Stimulated activated CD4-positive, alpha-beta T cell treated with anti-CD3 and anti-CD28 coated beads, Interleukin-1b, Interleukin-23, amount 100 ng/mL, for 48 hours (primary cell): ENCODE measurements at regions not wholly inside any gene's neighbourhood (a gene's known extent, or its start where the extent isn't known, plus 50 kb on each side); places are given as distances from the start of the nearest gene placed in this dataset.
"Not testable (repeated sequence)": the region's sequence is repeated elsewhere in the genome, so short reads cannot be mapped to it uniquely, and the experiment has no call there.

Experiments
- DNase-seq: peaks from one replicate; pipeline ENCODE4 v3.0.0-alpha.2; 2020

- DNase-seq = not testable (repeated sequence)
Observed at GRCh38 chr9:42656789-42657188, 473.3 kb downstream of the SPATA31A6 start.

GRCh38 chr9:42657496-42657895 is 474.0 kb downstream of the SPATA31A6 start:
- DNase-seq = not testable (repeated sequence)

GRCh38 chr9:42697146-42697545 is 513.7 kb downstream of the SPATA31A6 start:
- not testable (repeated sequence) for DNase-seq

- not testable (repeated sequence) for DNase-seq
Observed at GRCh38 chr9:42702890-42703289, 519.4 kb downstream of the SPATA31A6 start.

- peak; percentile 30 for DNase-seq
Observed at GRCh38 chr9:42724841-42725835, 541.7 kb downstream of the SPATA31A6 start.

- DNase-seq = peak; percentile 62
Observed at GRCh38 chr9:42743030-42743814, 559.8 kb downstream of the SPATA31A6 start.

GRCh38 chr9:42757251-42757650 is 573.8 kb downstream of the SPATA31A6 start:
- not testable (repeated sequence) for DNase-seq

- DNase-seq = not testable (repeated sequence)
Observed at GRCh38 chr9:42759320-42759719, 575.9 kb downstream of the SPATA31A6 start.

- DNase-seq = not testable (repeated sequence)
Observed at GRCh38 chr9:42782201-42782600, 598.7 kb downstream of the SPATA31A6 start.

- DNase-seq = not testable (repeated sequence)
Observed at GRCh38 chr9:42792725-42793124, 609.3 kb downstream of the SPATA31A6 start.

- DNase-seq = not testable (repeated sequence)
Observed at GRCh38 chr9:42798571-42798970, 615.1 kb downstream of the SPATA31A6 start.

GRCh38 chr9:42802716-42803115 is 619.3 kb downstream of the SPATA31A6 start:
- not testable (repeated sequence) for DNase-seq

GRCh38 chr9:42806674-42807073 is 623.2 kb downstream of the SPATA31A6 start:
- not testable (repeated sequence) for DNase-seq

- not testable (repeated sequence) for DNase-seq
Observed at GRCh38 chr9:42821468-42821867, 638.0 kb downstream of the SPATA31A6 start.

- DNase-seq = not testable (repeated sequence)
Observed at GRCh38 chr9:42848156-42848555, 664.7 kb downstream of the SPATA31A6 start.

GRCh38 chr9:42850896-42851693 is 667.6 kb downstream of the SPATA31A6 start:
- not testable (repeated sequence) for DNase-seq

- not testable (repeated sequence) for DNase-seq
Observed at GRCh38 chr9:42851701-42852100, 668.2 kb downstream of the SPATA31A6 start.

GRCh38 chr9:42852133-42852930 is 668.9 kb downstream of the SPATA31A6 start:
- DNase-seq = peak; percentile 3

GRCh38 chr9:42860133-42860532 is 676.7 kb downstream of the SPATA31A6 start:
- DNase-seq = not testable (repeated sequence)

- DNase-seq = not testable (repeated sequence)
Observed at GRCh38 chr9:42862465-42862864, 679.0 kb downstream of the SPATA31A6 start.
